ENCODE measurements at regions not wholly inside any gene's neighbourhood (a gene's known extent, or its start where the extent isn't known, plus 50 kb on each side); places are given as distances from the start of the nearest gene placed in this dataset.
"Not testable (repeated sequence)": the region's sequence is repeated elsewhere in the genome, so short reads cannot be mapped to it uniquely, and the experiment has no call there.

DNA sequence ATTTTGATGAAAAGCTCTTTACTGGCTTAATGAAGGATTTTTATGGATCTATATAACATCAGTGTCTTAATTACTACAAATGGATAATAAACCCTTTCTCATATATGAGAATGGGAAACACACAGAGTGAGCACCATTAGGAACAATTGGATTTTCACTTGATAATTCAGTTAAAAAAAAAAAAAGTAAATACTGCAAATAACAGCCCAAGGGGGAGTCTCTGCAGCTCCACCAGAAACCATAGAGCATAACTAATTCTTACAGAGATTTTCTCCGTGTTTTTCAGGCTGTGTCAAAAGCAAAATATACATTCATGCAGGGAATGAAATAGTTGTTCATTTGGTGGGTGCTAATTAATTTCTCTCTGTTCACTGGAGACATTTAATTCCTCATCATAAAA is 125.3 kb downstream of the EBLN2 start:
- DNase-seq = no peak

DNA sequence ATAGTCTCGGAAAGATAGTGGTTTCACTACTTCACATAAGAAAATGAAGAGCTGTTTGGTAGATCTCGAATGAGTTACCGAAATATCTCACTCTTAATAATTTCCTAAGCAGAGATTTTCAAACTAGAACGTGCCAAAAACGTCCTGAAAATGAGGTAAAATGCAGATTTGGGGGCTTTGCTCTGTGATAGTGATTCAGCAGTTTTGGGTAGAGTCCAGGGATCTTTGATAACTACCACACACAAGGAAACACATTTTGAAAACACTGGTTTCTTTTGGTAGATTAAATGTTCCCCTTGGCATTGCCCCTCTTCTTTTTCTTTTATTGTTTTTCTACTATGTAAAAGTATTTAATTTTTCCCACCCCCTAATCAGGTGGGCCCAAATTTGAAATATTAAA is 125.9 kb downstream of the EBLN2 start:
- no peak for DNase-seq

DNA sequence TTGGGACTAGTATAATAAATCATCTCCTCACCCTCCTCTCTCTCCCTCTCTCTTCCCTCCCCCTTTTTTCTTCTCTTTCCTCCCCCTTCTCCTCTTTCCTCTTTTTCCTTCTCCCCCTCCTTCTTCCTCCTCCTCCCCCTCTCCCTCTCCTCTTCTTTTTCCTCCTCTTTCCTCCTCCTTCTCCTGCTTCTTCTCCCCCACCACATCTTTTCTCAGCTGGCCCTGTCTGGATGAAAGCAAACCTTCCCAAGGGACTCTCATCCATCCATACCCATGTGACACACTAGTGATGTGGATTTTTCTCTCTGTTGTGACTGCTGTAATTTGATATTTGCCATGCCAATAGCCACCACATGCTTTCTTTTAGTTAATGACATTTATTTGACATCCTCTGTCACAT is 127.2 kb downstream of the EBLN2 start:
- no peak for DNase-seq

DNA sequence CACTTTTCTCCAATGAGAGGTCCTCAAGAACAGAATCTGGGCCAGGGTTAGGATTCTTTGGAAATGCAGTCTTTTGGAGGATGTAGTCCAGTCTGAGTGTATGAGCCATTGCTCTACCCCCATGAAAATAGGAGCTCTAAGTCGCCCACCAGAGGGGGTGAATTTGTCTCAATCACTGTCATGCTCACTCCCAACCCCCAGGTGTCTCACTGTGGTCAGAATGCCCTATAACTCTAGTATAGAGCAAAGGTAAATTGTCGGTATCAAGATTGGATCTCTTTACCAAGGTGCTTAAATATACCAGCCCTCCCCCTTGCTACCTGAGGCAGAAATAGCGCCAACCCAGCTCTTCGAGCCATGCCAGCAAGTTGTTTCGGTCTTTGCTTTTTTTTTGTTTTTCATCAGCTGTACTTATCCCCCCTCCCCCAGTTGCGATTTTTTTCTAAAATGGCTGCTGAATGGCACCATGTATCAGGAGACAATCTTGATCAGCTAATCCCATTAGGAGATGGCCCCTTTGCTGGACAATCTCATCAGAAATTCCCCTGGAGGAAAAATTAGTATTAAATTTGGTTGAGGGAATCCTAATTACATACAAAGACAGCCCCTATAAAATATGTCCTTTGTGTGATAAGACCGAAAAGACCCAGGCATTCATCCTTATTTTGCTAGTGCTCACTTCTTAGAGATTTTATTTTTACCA is 130.7 kb downstream of the EBLN2 start:
- DNase-seq = peak; percentile 60

DNA sequence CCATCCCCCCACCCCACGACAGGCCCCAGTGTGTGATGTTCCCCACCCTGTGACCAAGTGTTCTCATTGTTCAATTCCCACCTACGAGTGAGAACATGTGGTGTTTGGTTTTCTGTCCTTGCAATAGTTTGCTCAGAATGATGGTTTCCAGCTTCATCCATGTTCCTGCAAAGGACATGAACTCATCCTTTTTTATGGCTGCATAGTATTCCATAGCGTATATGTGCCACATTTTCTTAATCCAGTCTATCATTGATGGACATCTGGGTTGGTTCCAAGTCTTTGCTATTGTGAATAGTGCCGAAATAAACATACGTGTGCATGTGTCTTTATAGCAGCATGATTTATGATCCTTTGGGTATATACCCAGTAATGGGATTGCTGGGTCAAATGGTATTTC is 132.5 kb downstream of the EBLN2 start:
- not testable (repeated sequence) for DNase-seq

DNA sequence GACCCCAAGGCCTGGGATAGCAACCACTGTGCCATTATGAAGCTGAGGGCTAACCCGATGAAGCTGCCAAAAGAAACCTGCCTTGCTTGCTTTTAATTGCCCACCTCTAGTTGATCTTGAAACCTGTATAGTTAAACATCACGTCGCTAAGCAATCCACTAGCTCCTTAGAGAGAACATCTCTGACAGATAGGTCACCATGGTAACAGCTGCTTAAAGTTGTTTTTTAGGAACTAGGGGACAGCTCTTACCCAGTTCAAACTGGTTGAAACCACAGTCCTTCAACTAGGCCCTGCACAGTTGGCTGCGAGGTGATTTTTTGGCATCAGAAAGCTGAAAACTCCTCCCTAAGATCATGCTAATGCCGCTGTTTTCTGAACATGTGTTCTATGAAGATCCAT is 135.7 kb downstream of the EBLN2 start:
- no peak for DNase-seq

DNA sequence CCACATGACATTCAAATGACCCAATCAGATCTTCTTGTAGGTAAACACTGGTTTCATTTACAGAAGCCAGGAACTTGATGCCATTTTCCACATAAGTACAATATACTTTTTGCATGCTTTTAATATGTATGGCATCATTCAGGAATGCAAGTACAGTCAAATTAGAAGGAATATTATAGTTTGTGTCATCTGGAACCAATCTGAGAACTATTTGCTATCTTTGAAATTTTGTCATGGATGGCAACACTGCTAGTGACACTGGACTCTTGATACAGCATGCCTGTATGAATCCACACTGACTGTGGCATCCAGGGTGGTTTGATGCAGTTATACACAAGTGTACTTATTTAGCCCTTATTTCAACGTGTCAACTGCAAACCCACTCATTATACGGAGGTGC is 141.6 kb downstream of the EBLN2 start:
- no peak for DNase-seq

DNA sequence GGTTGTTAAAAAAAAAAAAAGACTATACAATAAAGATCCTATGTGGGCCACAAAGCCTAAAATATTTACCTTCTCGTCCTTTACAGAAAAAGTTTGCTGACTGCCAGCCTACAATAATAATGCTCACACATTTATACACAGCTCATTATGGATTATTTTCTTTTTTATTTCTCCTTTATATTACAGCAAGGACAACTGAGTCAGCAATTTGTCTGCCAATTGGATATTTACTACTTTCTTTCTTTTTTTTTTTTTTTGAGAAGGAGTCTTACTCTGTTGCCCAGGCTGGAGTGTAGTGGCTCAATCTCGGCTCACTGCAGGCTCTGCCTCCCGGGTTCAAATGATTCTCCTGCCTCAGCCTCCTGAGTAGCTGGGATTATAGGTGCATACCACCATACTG is 142.2 kb downstream of the EBLN2 start:
- DNase-seq = no peak

DNA sequence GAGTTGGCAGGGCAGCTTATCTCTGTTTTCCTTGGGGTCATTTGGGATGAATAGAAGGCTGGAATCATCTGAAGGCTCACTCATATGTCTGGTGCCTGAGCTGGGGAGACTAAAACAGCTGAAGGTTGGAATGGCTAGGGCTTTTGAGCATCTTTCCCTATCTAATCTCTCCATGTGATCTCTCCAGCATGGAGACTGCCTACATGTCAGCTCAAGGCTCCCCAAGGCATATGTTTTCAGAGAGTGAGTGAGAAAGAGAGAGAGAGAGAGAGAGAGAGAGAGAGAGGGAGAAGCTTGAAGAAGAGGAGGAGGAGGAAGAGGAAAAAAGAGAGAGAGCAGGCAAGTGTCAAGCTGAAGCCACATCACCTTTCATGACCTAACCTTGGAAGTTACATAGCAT is 143.4 kb downstream of the EBLN2 start:
- DNase-seq = no peak

DNA sequence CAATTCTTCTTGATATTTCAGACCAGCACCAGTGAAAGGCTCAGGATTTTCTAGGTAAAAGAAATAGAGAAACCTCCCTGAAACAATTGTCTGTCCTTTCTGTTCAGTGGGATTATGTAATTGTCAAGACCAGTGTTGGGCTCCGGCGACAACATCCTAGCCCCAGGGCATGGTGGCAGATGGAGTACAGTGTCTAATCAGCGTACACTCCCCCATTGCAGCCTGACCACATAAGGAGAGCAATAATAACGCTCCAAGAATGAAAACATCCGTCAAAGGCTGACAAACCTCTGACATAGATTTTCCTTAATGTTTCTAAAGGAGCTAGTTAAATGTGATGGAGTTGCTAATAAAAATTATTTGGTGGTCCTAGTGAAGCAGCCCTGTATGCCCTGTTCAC is 144.6 kb downstream of the EBLN2 start:
- DNase-seq = no peak

DNA sequence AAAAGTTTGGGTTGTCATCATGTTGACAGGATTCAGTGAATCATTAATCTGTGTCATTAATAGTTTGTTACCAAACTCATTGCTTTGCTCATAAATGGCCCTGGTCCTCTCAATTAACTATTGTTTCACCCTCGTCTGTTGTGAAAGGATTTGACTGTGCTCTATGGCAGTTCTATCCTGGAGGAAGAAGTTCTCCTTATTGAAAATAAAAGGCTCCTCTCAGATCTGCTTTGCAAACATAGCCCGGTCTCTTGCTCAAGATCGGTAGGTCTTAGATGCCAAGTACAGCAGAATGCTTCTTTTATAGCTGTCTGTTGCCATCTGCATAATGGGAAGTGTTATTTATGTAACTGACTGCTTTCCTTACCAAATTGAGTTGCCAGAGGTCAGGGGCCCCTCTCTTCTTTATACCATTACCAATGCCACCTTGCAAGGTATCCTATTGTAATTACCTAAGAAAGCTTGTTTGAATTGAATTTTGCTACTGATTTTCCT is 146.5 kb downstream of the EBLN2 start:
- no peak for DNase-seq

DNA sequence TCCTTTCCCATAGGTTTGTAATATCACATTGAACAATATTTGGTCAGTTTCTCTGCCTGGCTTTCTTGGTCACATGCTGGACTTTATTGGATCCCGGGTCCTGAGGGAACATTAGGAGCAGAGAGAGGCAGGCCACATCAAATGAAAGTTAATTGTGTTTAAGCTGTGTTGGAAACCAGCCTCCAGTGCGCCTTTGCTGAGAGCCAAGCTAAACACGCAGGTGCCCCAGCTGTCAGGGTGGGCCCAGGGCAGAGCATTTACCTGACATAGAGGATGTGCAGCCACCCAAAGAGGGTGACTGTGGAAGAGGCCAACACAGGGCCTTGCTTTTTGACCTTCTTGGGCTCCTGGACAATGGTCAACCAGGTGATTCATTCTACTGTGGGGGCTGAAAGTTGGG is 149.3 kb downstream of the EBLN2 start:
- no peak for DNase-seq

DNA sequence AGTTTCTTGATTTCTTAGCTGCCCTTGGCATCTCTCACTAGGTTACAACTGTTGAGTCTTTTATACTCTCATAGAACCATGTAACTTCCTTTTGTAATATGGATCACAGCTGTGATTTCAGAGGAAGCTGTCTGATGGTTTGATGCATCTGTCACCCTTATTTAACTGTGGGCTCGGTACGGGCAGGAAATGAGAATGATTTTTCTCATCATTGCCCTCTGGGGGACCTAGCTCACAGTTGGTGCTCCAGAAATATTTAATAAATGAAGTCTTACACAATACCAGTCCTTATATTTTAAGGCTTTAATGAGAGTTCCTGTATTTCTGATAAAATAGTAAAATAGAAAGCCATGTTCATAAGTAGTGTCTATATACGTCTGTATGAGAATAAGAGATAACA is 151.2 kb downstream of the EBLN2 start:
- DNase-seq = no peak

DNA sequence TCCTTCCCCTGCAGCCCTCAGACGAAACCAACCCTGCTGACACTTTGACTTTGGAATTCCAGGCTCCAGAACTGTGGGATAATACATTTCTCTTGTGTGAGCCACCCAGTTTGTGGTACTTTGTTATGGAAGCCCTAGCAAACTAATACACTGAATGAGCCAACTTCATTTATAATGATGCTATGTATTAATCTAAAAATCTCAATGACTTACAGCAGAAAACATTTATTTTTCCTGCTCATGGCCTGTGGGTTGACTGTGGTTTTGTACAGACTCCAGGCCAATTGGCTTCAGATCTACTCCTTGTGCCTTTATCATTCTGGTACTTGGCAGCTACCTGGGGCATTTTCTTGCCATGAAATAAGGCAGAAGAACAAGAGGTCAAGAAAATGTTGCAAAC is 152.4 kb downstream of the EBLN2 start:
- no peak for DNase-seq

DNA sequence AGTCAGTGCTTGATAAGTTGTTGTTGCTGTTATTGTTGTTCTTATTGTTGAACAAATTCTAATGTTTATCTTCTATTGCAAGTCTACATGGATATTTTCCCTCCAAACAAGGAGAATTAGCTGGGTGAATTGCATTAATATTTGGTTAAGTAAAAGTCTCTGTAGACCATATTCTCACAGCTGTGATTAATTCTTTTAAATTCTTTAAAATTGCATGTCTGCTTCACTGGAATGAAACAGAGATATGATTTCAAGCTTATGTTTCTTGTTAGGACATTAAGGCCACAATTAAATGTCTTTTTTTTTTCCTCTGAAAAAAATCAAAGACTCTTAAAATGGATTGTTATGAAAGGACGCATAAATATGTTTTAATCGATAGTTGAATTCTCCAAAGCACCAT is 153.4 kb downstream of the EBLN2 start:
- no peak for DNase-seq

DNA sequence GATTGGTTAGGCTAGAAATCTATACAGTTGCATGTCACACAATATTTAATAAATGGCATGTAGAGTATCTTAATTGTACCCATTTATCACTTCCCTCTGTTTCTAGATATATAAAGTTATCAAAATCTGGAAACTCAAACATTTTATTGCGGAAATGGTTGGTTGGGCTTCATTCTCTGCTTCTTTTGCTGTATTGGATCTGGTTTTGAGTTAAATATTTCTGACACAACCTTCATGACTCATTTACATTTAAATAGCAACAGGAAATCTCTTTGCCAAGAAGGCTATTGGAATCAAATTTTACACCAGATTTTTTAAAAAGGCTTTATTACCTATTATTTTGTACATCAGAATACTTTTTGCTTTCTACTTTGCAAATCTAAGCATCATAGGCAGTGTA is 153.8 kb downstream of the EBLN2 start:
- no peak for DNase-seq

DNA sequence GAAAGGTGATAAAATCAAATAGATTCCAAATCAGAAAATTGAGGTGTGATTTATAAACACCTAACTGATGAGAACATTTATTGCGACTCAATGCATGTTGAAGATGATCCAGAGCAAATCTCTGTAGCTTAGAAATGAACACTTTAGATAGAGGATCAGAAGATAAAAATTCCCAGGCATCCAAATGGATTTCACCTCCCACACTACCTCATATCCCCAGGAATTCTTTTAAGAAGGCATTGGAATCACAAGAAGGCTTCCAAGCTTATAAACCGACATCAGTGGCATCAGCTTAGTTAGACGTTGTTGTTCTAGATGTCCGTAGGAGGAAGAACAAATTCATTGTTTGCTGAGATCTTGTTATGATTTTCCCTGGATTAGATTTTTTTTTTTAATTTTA is 154.4 kb downstream of the EBLN2 start:
- no peak for DNase-seq

DNA sequence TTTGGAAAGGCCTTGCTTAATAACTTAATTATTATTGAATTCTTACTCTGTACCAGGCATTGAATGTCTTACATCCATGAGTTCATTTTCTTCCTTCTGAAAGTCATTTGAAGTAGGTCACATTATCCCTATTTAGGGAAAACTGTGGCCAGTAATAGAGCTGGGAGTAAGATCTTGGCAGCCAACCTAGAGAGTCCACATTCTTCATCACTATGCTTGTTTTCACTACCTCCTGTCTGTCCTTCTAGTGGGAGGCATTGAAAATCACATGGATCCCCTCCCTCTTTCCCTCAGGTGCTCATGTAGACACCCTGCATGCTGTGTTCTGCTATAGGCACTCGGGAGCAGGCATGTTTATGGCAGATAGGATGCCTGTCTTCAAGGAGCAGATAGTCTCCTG is 154.9 kb downstream of the EBLN2 start:
- no peak for DNase-seq

DNA sequence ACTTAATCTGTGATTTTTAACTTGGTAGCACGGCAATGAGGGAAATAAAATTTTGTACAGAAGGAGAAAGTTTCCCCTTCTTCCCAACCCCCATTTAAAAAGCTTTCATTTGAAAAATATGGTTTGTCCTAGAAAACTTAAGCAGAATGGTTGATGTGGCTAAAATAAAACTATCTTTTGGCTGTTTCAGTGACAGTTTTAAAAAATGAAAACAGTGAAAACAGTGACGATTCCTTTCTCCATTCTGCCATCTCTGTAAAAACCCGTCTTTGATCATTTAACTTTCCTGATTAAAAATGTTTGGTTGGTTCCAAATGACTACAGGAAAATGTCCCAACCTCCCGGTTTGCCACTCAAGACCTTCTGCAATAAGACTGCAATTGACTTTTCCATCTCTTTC is 160.7 kb downstream of the EBLN2 start:
- DNase-seq = no peak

DNA sequence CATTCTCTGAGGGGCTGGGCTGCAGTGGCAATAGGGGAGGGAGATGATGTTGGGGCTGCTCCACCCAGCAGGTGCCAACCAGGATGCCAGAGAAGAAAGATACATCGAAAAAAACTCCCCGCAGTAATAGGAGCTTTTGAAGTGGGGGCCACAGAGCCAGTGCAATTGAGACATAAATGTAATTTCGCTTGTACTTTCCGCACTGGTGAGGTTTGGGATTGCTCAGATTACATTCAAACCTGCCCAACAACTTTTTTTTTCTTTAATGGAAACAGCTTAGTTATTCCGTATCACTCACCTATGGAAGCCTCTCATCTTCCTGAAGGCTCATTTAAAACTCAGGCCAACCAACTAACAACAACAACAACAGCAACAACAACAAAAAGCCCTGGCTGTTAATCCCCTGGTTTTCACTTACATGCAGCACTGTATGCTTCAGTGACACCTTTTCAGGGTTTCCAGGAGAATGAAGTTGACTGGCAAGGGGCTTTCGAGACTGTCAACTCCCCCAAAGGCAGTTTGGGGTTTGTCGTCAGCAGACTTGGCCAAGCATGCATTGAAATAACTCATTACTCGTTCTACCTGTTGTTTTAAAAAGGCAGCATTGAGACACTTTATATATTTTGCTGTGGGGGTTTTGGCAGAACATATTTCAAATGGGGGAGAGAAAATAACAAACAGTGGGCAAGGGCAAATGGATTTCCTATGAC is 163.8 kb downstream of the EBLN2 start:
- DNase-seq = no peak

DNA sequence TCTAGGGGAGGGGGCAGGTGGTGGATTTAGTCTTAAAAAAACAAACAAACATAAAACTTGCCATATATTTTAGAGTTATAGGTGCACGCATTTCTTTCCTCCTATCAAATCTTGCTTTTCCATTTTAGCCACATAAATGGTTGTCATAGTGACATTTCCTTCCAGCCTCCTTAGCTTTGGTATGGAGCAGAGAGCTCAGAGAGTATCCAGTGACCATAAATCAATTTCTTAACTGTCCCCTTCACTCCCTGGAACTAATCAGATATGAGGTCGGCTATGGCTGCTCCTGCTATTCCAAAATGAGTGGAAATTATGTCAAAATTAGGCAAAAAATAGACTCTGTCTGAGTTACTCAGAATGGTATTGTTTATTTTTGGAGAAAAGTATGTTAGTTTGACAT is 164.5 kb downstream of the EBLN2 start:
- no peak for DNase-seq

DNA sequence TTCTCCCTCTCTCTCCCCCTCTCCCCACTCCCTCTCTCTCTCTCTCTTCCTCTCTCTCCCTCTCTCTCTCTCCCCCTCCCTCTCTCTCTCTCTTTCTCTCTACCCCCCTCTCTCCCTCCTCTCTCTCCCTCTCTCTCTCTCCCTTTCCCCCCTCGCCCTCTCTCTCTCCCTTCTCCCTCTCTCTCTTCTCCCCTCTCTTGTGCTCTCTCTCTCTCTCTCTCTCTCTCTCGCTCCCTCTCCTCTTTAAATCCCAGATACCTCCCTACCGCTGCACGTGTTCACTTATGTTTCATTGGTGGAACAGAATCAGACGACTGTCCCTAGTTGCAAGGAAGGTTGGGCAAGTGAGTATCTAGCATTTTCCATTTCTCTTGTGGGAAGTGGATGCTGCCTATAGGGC is 166.5 kb downstream of the EBLN2 start:
- DNase-seq = no peak

DNA sequence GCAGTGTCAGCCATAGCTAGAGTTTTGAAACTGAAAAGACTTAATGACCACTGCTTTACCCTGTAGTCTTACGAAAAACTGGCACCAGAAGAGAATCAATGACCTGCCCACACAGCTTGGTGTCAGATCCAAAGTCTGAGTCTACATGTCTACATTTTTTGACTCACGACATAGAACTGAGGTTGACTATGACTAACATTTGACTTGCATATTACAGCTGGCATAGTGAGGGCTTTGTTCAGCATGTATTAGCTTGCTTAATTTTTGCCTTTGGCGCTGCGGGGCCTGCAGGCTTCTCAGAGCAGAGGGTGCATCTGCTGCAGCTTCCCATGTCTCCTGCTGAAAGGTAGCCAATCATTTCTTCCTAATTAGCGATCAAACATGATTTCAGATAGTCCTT is 167.0 kb downstream of the EBLN2 start:
- no peak for DNase-seq

DNA sequence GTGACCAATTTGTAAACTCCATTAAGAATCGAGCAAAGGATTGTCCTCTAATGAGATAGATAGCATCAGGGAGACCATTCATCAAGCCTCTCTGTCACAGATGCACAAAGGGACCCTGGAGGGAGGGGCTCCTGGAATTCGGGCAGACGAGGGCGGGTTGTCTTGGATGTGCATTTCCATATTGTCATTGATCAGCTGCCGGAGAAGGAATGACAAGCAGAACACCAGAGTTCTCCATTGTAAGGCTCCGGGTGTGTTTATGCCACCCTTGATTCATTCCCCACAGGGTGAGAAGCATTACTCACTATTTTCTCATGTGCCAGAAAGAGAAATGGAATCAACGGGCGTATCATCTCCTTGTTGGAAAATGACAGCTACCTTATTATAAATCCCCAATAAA is 167.5 kb downstream of the EBLN2 start:
- DNase-seq = no peak
